ACHN (cell line): ENCODE measurements at regions not wholly inside any gene's neighbourhood (a gene's known extent, or its start where the extent isn't known, plus 50 kb on each side); places are given as distances from the start of the nearest gene placed in this dataset.
"Not testable (repeated sequence)": the region's sequence is repeated elsewhere in the genome, so short reads cannot be mapped to it uniquely, and the experiment has no call there.

ENCODE experiments used
- DNase-seq: peaks from one replicate; pipeline ENCODE4 v3.0.0-alpha.2; 2015
- in situ Hi-C: cut with HindIII; loops from 2 replicates; pipeline ENCODE4 v1.10.0; 2017; ENCODE audit warnings: low sequenced_read_pairs, low pct_ligation_motif_present, low pct_unique_long_range_greater_than_20kb

GRCh38 chr7:56697058-56697457, 435.2 kb downstream of the ZNF479 start:
- DNase-seq, in situ Hi-C loops: not testable (repeated sequence)

- in situ Hi-C loops = no loop called here
- no peak for DNase-seq
Observed at GRCh38 chr7:56686276-56686859, 445.9 kb downstream of the ZNF479 start.

- in situ Hi-C loops = no loop called here
- DNase-seq = no peak
Observed at GRCh38 chr7:56639173-56639746, 493.0 kb downstream of the ZNF479 start.

GRCh38 chr7:56609852-56610355, 493.7 kb upstream of the NUPR2 start:
- no peak for DNase-seq
- in situ Hi-C loops = no loop called here

- in situ Hi-C loops = no loop called here
- DNase-seq = no peak
Observed at GRCh38 chr7:56605146-56605545, 488.9 kb upstream of the NUPR2 start.

GRCh38 chr7:56578612-56579011, 462.4 kb upstream of the NUPR2 start:
- in situ Hi-C loops = no loop called here
- DNase-seq = no peak

GRCh38 chr7:56570968-56571367, 454.8 kb upstream of the NUPR2 start:
- DNase-seq = no peak
- in situ Hi-C loops = no loop called here

- no peak for DNase-seq
- in situ Hi-C loops = no loop called here
Observed at GRCh38 chr7:56538541-56539429, 422.6 kb upstream of the NUPR2 start.

GRCh38 chr7:56537952-56538351, 421.7 kb upstream of the NUPR2 start:
- DNase-seq = no peak
- in situ Hi-C loops = no loop called here

- in situ Hi-C loops = no loop called here
- no peak for DNase-seq
Observed at GRCh38 chr7:56537477-56537876, 421.3 kb upstream of the NUPR2 start.

GRCh38 chr7:56495165-56495564, 378.9 kb upstream of the NUPR2 start:
- DNase-seq = no peak
- in situ Hi-C loops = no loop called here

- no peak for DNase-seq
- in situ Hi-C loops = no loop called here
Observed at GRCh38 chr7:56493704-56494450, 377.7 kb upstream of the NUPR2 start.

- in situ Hi-C loops = no loop called here
- DNase-seq = no peak
Observed at GRCh38 chr7:56493196-56493595, 377.0 kb upstream of the NUPR2 start.

- DNase-seq = no peak
- in situ Hi-C loops = no loop called here
Observed at GRCh38 chr7:56491636-56492425, 375.6 kb upstream of the NUPR2 start.

- DNase-seq = no peak
- in situ Hi-C loops = no loop called here
Observed at GRCh38 chr7:56483861-56484550, 367.8 kb upstream of the NUPR2 start.

- no peak for DNase-seq
- in situ Hi-C loops = no loop called here
Observed at GRCh38 chr7:56483153-56483552, 366.9 kb upstream of the NUPR2 start.

- in situ Hi-C loops = no loop called here
- no peak for DNase-seq
Observed at GRCh38 chr7:56479748-56480147, 363.5 kb upstream of the NUPR2 start.

GRCh38 chr7:56479136-56479535, 362.9 kb upstream of the NUPR2 start:
- DNase-seq = no peak
- in situ Hi-C loops = no loop called here
